ENCODE measurements at regions not wholly inside any gene's neighbourhood (a gene's known extent, or its start where the extent isn't known, plus 50 kb on each side); places are given as distances from the start of the nearest gene placed in this dataset.
A peak's percentile ranks its signal among the peaks of the same experiment; 100 is the strongest.

DNA sequence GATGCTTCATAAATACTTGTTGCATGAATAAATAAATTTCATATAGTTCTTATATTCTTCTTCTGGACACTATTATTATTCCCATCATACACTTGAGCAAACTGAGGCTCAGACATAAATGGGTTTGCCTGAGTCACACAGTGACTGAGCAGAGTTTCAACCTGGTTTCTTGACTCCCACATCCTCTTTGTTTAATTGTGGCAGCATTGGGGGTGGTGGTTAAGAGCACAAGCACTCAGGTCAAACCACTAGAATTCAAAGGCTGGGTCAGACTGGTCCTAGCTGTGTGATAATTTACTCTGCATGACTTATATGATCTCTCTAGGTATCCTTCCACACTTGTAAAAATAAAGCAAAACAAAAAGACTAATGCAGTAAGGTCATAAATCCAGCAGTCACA lies 274.9 kb upstream of the SRRM4 start:
- no peak for DNase-seq

DNA sequence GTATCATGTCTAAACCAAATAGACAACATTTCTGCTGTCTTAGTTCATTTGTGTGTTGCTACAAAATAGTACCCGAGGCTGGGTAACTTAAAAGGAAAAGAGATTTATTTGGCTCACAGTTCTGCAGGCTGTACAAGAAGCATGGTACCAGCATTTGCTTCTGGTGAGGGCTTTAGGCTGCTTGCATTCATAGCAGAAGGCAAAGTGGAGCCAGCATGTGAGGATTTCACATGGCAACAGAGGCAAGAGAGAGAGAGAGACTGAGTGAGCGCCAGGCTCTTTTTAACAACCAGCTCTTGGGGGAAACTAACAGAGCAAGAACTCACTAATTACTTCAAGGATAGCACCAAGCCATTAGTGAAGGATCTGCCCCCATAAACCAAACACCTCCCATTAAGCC lies 271.4 kb upstream of the SRRM4 start:
- DNase-seq: no peak

- no peak for DNase-seq
Observed at GRCh38 chr12:118711185-118711584, 270.2 kb upstream of the SRRM4 start.

DNA sequence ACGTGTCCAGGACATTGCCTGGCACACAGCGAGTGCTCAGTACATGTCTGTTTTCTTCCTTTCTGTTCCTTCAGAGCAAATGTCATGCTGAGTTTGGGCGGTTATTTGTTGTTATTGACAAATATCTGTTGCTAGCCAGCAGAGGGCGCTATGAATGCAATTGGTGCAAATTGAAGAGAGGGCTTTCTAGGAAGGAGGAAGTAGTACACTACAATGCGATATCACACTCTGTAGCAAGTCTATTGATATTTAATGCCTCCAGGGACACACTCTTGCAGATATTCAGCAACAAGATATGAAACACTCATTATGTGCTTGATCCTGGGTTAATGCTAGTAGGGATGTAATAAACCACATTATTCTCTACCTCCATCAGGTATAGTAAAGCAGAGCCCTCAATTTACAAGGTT lies 267.3 kb upstream of the SRRM4 start:
- DNase-seq: peak in 1 of 5 experiments; percentile 49

GRCh38 chr12:118714500-118714899 lies 266.8 kb upstream of the SRRM4 start:
- no peak for DNase-seq

DNA sequence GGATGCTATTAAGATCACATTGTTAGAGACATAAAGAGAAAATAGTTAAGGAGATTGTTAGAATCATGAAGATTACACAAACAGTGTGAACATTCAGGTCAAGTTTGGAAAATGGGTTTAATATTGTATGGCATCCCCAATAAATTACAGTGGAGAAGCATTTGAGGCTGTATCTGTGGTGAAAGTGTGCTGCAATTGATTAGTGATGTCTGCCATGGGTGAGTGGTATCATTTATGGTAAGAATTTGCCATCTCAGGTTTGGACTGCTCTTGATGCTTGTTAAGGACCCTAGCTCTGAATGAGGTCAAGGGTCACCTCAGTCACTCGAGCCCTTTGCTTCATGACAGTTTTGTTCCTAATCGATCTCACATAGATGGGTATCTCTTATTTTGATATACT lies 265.7 kb upstream of the SRRM4 start:
- no peak for DNase-seq

- no peak for DNase-seq
Observed at GRCh38 chr12:118727196-118727978, 254.0 kb upstream of the SRRM4 start.

GRCh38 chr12:118727979-118728366 lies 253.4 kb upstream of the SRRM4 start:
- DNase-seq: no peak

GRCh38 chr12:118734266-118734665 lies 247.1 kb upstream of the SRRM4 start:
- DNase-seq: no peak

DNA sequence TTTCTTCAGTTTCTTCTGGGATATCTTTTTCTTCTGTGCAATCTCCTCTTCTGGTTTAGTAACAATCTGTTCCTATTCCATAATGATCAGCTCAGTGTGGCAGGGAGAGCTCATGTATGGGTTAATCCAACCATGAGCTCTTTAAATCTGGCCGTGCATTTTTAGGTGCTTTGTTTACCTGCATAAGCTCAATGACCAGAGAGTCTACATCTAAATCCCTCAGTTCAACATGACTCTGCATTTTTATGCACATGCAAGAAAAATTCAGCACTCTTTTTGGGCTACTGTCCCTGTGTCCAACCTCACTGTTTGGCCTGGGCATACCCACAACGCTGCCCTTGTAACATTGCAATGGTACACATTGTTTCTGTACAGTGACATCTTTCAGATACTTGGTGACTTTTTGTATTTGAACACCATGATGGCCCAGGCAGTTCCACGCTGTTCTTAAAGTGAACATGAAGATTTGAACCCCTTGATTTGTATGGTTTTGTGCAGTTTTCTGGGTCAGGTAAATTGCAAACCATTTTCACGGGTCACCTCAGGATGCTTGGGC lies 243.3 kb upstream of the SRRM4 start:
- no peak for DNase-seq

DNA sequence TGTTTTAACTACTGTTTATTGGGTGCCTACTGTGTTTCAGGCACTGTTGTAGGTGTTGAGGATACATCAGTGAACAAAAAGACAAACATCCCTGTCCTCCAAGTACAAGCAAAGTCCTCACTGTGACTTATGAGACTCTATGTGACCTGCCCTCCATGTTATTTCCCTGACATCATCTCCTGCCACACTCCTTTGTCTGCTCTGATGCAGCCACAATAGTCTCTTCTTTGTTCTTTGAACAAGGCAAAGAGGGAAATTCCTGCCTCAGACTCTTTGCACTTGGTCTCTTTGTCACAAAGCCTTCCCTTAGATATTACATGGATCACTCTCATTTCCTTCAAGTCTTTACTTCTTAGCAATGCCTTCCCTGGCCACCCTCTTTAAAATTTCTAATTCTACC lies 240.1 kb upstream of the SRRM4 start:
- no peak for DNase-seq

- DNase-seq: no peak
Observed at GRCh38 chr12:118742431-118742830, 238.9 kb upstream of the SRRM4 start.

GRCh38 chr12:118743896-118744700 lies 237.2 kb upstream of the SRRM4 start:
- peak in 1 of 5 experiments; percentile 22 for DNase-seq

DNA sequence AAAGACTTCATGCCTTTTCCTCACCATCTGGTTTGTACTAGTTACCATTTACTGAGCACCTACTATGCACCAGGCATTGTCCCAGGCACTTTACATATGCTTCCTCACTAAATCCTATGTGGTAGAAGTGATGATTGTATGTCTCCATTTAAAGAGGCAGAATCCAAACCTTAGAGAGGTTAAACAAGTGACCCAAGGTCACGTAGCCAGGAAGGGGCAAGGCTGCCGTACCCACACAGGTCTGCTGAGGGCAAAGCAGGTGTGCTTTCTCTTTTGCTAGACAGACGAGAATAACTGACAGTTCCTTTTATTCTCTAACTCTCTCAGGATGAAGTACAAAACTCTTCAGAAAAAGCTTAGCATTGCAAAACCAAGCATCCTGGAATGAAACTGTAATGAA lies 235.2 kb upstream of the SRRM4 start:
- no peak for DNase-seq

GRCh38 chr12:118746960-118747359 lies 234.4 kb upstream of the SRRM4 start:
- DNase-seq: no peak

- no peak for DNase-seq
Observed at GRCh38 chr12:118747771-118748170, 233.6 kb upstream of the SRRM4 start.

DNA sequence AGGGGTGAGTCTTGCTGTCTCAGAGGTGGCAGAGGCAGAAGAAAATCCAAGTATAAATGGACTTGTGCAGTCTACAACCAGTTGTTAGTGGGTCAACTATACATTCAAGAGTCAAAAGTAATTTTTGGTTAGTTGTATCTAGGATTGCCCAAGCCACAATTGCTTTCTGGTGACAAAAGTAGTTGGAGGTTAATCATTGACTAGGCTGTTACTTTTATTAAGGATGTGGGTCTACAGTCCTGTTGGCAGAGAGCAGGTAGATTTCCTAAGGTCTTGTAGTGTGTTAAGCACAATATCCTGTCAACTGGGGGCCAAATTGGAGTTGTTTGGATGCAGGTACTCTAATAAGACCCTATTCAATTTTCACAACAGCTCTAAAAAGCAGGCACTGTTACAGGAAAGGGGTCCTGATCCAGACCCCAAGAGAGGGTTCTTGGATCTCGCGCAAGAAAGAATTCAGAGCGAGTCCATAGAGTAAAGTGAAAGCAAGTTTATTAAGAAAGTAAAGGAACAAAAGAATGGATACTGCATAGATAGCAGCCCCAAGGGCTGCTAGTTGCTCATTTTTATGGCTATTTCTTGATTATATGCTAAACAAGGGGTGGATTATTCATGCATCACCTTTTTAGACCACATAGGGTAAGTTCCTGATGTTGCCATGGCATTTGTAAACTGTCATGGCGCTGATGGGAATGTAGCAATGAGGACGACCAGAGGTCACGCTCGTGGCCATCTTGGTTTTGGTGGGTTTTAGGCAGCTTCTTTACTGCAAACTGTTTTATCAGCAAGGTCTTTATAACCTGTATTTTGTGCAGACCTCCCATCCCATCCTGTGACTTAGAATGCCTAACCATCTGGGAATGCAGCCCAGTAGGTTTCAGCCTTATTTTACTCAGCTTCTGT lies 232.6 kb upstream of the SRRM4 start:
- DNase-seq: no peak

DNA sequence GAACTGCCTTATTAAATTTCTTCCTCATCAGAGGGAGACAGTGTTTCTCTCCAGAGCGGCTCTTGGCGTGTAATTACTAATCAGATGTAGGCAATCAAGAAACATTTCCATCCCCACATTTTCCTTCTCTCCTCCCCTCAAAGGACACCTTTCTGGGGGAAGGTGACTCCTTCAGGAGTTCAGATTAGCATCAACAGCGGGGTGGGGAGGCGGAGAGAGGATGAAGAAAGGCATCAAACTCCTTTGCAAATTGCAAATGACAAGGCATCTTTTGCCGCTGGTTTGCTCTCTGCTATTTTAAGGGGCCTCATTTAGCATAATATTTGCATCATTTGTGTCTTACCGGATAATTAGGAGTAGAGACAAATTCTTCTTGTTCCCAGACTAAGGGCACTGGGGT lies 231.7 kb upstream of the SRRM4 start:
- no peak for DNase-seq

DNA sequence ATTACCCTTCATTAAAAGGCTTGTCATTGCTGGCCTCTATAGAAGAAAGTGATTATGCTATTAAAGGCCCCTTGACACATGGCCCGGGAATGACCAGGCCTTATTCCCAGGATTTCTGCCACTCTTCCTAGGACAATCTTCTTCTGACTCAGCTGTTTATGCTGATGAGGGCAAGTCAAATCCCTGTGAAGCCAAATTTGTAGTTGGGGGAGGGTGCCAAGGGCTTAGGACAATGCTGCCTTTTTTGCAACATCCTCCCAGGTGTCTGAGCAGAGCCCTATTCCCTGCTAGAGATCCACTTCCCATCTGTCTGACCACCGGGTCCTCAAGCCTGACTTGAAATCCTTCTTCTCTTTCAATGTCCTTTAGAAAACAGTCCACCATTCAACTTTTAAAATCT lies 230.7 kb upstream of the SRRM4 start:
- DNase-seq: no peak

GRCh38 chr12:118751355-118751754 lies 230.0 kb upstream of the SRRM4 start:
- no peak for DNase-seq

GRCh38 chr12:118760623-118761022 lies 220.7 kb upstream of the SRRM4 start:
- DNase-seq: no peak

- no peak for DNase-seq
Observed at GRCh38 chr12:118763234-118763633, 218.1 kb upstream of the SRRM4 start.
